ENCODE measurements at regions not wholly inside any gene's neighbourhood (a gene's known extent, or its start where the extent isn't known, plus 50 kb on each side); places are given as distances from the start of the nearest gene placed in this dataset.

GRCh38 chr5:8097146-8097545 lies 228.2 kb downstream of the MTRR start:
- TF ChIP-seq, protein P1, sequence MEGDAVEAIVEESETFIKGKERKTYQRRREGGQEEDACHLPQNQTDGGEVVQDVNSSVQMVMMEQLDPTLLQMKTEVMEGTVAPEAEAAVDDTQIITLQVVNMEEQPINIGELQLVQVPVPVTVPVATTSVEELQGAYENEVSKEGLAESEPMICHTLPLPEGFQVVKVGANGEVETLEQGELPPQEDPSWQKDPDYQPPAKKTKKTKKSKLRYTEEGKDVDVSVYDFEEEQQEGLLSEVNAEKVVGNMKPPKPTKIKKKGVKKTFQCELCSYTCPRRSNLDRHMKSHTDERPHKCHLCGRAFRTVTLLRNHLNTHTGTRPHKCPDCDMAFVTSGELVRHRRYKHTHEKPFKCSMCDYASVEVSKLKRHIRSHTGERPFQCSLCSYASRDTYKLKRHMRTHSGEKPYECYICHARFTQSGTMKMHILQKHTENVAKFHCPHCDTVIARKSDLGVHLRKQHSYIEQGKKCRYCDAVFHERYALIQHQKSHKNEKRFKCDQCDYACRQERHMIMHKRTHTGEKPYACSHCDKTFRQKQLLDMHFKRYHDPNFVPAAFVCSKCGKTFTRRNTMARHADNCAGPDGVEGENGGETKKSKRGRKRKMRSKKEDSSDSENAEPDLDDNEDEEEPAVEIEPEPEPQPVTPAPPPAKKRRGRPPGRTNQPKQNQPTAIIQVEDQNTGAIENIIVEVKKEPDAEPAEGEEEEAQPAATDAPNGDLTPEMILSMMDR (IDR thresholded peaks at IDR 0.05), result no peak
- TF ChIP-seq POLR2A (IDR thresholded peaks at IDR 0.05), result no peak

Data from heart left ventricle (tissue), 13 donors.